ENCODE measurements at regions not wholly inside any gene's neighbourhood (a gene's known extent, or its start where the extent isn't known, plus 50 kb on each side); places are given as distances from the start of the nearest gene placed in this dataset.

GRCh38 chr2:180141600-180141999, 134.5 kb upstream of the CWC22 start:
- TF ChIP-seq CTCF (IDR thresholded peaks at IDR 0.05) (no peak), POLR2A (IDR thresholded peaks at IDR 0.05) (no peak)
